Panc1 (cell line): ENCODE measurements at regions not wholly inside any gene's neighbourhood (a gene's known extent, or its start where the extent isn't known, plus 50 kb on each side); places are given as distances from the start of the nearest gene placed in this dataset.

Source experiments
- ATAC-seq: fragments of 200-7000 bp; cut with Tn5 transposase; 2 replicates; pipeline ENCODE4 v1.9.1; 2020; ENCODE audit warnings: mild to moderate bottlenecking, moderate library complexity
- BruUV-seq: library from RNA; stranded (reverse); fragments of 400-500 nt; replicated peaks from 2 replicates; lab custom pipeline; 2021; lab: Mats Ljungman, UMichigan
- CTCF ChIA-PET: fragments of 300-600 bp; sonication (Branson Sonifier 250); formaldehyde crosslinking; loops from one replicate; lab custom pipeline; 2022; ENCODE audit warnings: antibody characterized with exemption; lab: Charles Lee
- POLR2A ChIA-PET: fragments of 300-600 bp; sonication (Branson Sonifier 250); formaldehyde crosslinking; loops from one replicate; lab custom pipeline; 2022; ENCODE audit warnings: antibody characterized with exemption; lab: Charles Lee
- DNase-seq: peaks from one replicate; pipeline ENCODE4 v3.0.0-alpha.2; 2010; ENCODE audit warnings: low read depth, low spot score
- H3K27ac ChIP-seq: 2 replicates; pipeline ENCODE4 v1.5.1; 2011; ENCODE audit warnings: mild to moderate bottlenecking, low read length, inconsistent platforms
- H3K27me3 ChIP-seq: fragments of 200-500 bp; sonication (Bioruptor generic); 2 replicates; pipeline ENCODE4 v1.6.0; 2014; ENCODE audit warnings: low read length, inconsistent platforms; ENCODE audit not compliant: control insufficient read depth, insufficient read depth
- H3K36me3 ChIP-seq: fragments of 200-500 bp; sonication (Bioruptor generic); 2 replicates; pipeline ENCODE4 v1.5.1; 2014; ENCODE audit warnings: inconsistent platforms, mild to moderate bottlenecking, low read length, moderate library complexity; ENCODE audit not compliant: control insufficient read depth, insufficient read depth
- H3K4me1 ChIP-seq: 2 replicates; pipeline ENCODE4 v1.5.1; 2011; ENCODE audit warnings: inconsistent platforms, mild to moderate bottlenecking, low read length, moderate library complexity; ENCODE audit not compliant: control insufficient read depth, insufficient read depth
- H3K4me3 ChIP-seq, 2 experiments: 2 replicates each; pipeline ENCODE4 v1.5.1; 2011 to 2012; ENCODE audit warnings: low read depth in 2 of 2, low read length in 2 of 2, mild to moderate bottlenecking in 2 of 2, inconsistent platforms in 1 of 2, moderate library complexity in 1 of 2
- H3K9me3 ChIP-seq: fragments of 200-500 bp; sonication (Bioruptor generic); 2 replicates; pipeline ENCODE4 v1.5.1; 2014; ENCODE audit warnings: low read depth, mild to moderate bottlenecking, inconsistent platforms, low read length, moderate library complexity; ENCODE audit not compliant: control insufficient read depth, insufficient read depth
- CTCF ChIP-seq: fragments of 450-650 bp; IDR thresholded peaks from 2 replicates; pipeline ENCODE4 v1.5.1; 2017; ENCODE audit warnings: mild to moderate bottlenecking
- POLR2AphosphoS5 ChIP-seq: IDR thresholded peaks from 2 replicates; pipeline ENCODE4 v1.6.1; 2012; ENCODE audit warnings: mild to moderate bottlenecking, low read depth, low read length, moderate library complexity
- REST ChIP-seq, 2 experiments: IDR thresholded peaks; 2 replicates each; pipeline ENCODE4 v1.6.1; 2011 to 2012; ENCODE audit warnings: low read depth in 2 of 2, control low read depth in 1 of 2, low read length in 1 of 2, mild to moderate bottlenecking in 1 of 2, moderate library complexity in 1 of 2; ENCODE audit not compliant: insufficient read depth in 1 of 2
- SIN3A ChIP-seq: IDR thresholded peaks from 2 replicates; pipeline ENCODE4 v1.6.1; 2012; ENCODE audit warnings: low read depth, mild to moderate bottlenecking, low read length, moderate library complexity, borderline replicate concordance; ENCODE audit not compliant: insufficient read depth
- TCF7L2 ChIP-seq: IDR thresholded peaks from 2 replicates; pipeline ENCODE4 v1.6.1; 2011; ENCODE audit warnings: mild to moderate bottlenecking, low read depth, low read length, inconsistent platforms
- in situ Hi-C: cut with HindIII; loops from 2 replicates; pipeline ENCODE4 v1.10.0; 2016; ENCODE audit warnings: low sequenced_read_pairs, low pct_unique_long_range_greater_than_20kb
- intact Hi-C: fragments of 100-400 bp; cut with micrococcal nuclease; formaldehyde crosslinking; loops from one replicate; pipeline ENCODE4 v1.10.0; 2022; ENCODE audit not compliant: unreplicated experiment

GRCh38 chr9:72415948-72416347 lies 50.9 kb upstream of the ZFAND5 start:
- Histone ChIP-seq H3K27me3 (no peaks in the 10 kb centered on the region), H3K36me3 (no peaks in the 10 kb centered on the region), H3K27ac (no peak overlapping the region), H3K9me3 (no peaks in the 10 kb centered on the region), H3K4me3 (no peak overlapping the region), H3K4me1 (no peaks in the 10 kb centered on the region)
- ATAC-seq, result no peak
- intact Hi-C loops (no loop called here), in situ Hi-C loops (no loop called here)
- DNase-seq, result no peak
- no TSS peak for BruUV-seq
- ChIA-PET CTCF (no interaction called here), POLR2A (no interaction called here)
- no peak for TF ChIP-seq REST (IDR thresholded peaks at IDR 0.05; ENCODE audit: insufficient read depth in 1 of 2, low read depth in 2 of 2, low read length in 1 of 2)
- TF ChIP-seq POLR2AphosphoS5, result no peak
- TF ChIP-seq CTCF, result no peak
- no peak for TF ChIP-seq SIN3A
- TF ChIP-seq TCF7L2, result no peak

- no peak overlapping the region for H3K27ac ChIP-seq
- H3K4me1 ChIP-seq, result no peaks in the 10 kb centered on the region
- ChIA-PET CTCF (no interaction called here), POLR2A (no interaction called here)
- no peak for ATAC-seq
- no TSS peak for BruUV-seq
- no peaks in the 10 kb centered on the region for H3K27me3 ChIP-seq
- no peaks in the 10 kb centered on the region for H3K36me3 ChIP-seq
- H3K4me3 ChIP-seq, result no peak overlapping the region
- H3K9me3 ChIP-seq, result no peaks in the 10 kb centered on the region
- no peak for DNase-seq
- in situ Hi-C loops, result no loop called here
- TF ChIP-seq CTCF, result no peak
- no peak for TF ChIP-seq SIN3A
- TF ChIP-seq REST (IDR thresholded peaks at IDR 0.05; ENCODE audit: insufficient read depth in 1 of 2, low read depth in 2 of 2, low read length in 1 of 2), result no peak
- no peak for TF ChIP-seq POLR2AphosphoS5
- TF ChIP-seq TCF7L2, result no peak
- intact Hi-C loops, result no loop called here
Observed at GRCh38 chr9:72415163-72415562, 50.2 kb upstream of the ZFAND5 start.
